ENCODE measurements at regions not wholly inside any gene's neighbourhood (a gene's known extent, or its start where the extent isn't known, plus 50 kb on each side); places are given as distances from the start of the nearest gene placed in this dataset.

GRCh38 chr11:123307276-123307675, 112.2 kb upstream of the CLMP start:
- no peaks in the 10 kb centered on the region for H3K27me3 Mint-ChIP-seq (ENCODE audit: low read depth)
- ATAC-seq (replicated peaks in 1 of 2) (no peak), DNase-seq (no peak)
- H3K36me3 Mint-ChIP-seq (ENCODE audit: insufficient read depth in 2 of 2): no peaks in the 10 kb centered on the region
- no peak overlapping the region for H3K4me3 Mint-ChIP-seq
- H3K27ac Mint-ChIP-seq: no peak overlapping the region
- no peaks in the 10 kb centered on the region for H3K9me3 Mint-ChIP-seq
- peaks cover 31% of the 10 kb centered on the region for H3K4me1 Mint-ChIP-seq (ENCODE audit: low read depth)

GRCh38 chr11:123306531-123306930, 111.5 kb upstream of the CLMP start:
- Mint-ChIP-seq H3K9me3 (no peaks in the 10 kb centered on the region), H3K36me3 (ENCODE audit: insufficient read depth in 2 of 2) (no peaks in the 10 kb centered on the region), H3K4me1 (ENCODE audit: low read depth) (peaks cover 36% of the 10 kb centered on the region), H3K27me3 (ENCODE audit: low read depth) (no peaks in the 10 kb centered on the region), H3K27ac (no peak overlapping the region), H3K4me3 (no peak overlapping the region)
- DNase-seq: no peak
- ATAC-seq (replicated peaks in 1 of 2): no peak

GRCh38 chr11:123305601-123306375, 110.7 kb upstream of the CLMP start:
- no peaks in the 10 kb centered on the region for H3K36me3 Mint-ChIP-seq (ENCODE audit: insufficient read depth in 2 of 2)
- no peak for ATAC-seq (replicated peaks in 1 of 2)
- no peak overlapping the region for H3K4me3 Mint-ChIP-seq
- no peaks in the 10 kb centered on the region for H3K9me3 Mint-ChIP-seq
- peak overlapping the region; percentile 17 for H3K27ac Mint-ChIP-seq
- peaks cover 44% of the 10 kb centered on the region for H3K4me1 Mint-ChIP-seq (ENCODE audit: low read depth)
- no peaks in the 10 kb centered on the region for H3K27me3 Mint-ChIP-seq (ENCODE audit: low read depth)
- DNase-seq: no peak

GRCh38 chr11:123304828-123305466, 109.9 kb upstream of the CLMP start:
- peaks cover 48% of the 10 kb centered on the region for H3K4me1 Mint-ChIP-seq (ENCODE audit: low read depth)
- no peaks in the 10 kb centered on the region for H3K36me3 Mint-ChIP-seq (ENCODE audit: insufficient read depth in 2 of 2)
- H3K9me3 Mint-ChIP-seq: no peaks in the 10 kb centered on the region
- no peak overlapping the region for H3K27ac Mint-ChIP-seq
- H3K27me3 Mint-ChIP-seq (ENCODE audit: low read depth): no peaks in the 10 kb centered on the region
- no peak overlapping the region for H3K4me3 Mint-ChIP-seq
- DNase-seq (no peak), ATAC-seq (replicated peaks in 1 of 2) (no peak)

- Mint-ChIP-seq H3K4me3 (peak overlapping the region; percentile 80 to 88), H3K27ac (no peak overlapping the region), H3K36me3 (ENCODE audit: insufficient read depth in 2 of 2) (no peaks in the 10 kb centered on the region), H3K4me1 (ENCODE audit: low read depth) (peaks cover 48% of the 10 kb centered on the region), H3K27me3 (ENCODE audit: low read depth) (no peaks in the 10 kb centered on the region), H3K9me3 (no peaks in the 10 kb centered on the region)
- no peak for ATAC-seq (replicated peaks in 1 of 2)
- DNase-seq: no peak
Observed at GRCh38 chr11:123303924-123304323, 108.9 kb upstream of the CLMP start.

GRCh38 chr11:123302751-123303195, 107.7 kb upstream of the CLMP start:
- Mint-ChIP-seq H3K9me3 (no peaks in the 10 kb centered on the region), H3K27me3 (ENCODE audit: low read depth) (peaks cover under 1% of the 10 kb centered on the region), H3K27ac (peak overlapping the region; percentile 64), H3K36me3 (ENCODE audit: insufficient read depth in 2 of 2) (no peaks in the 10 kb centered on the region), H3K4me1 (ENCODE audit: low read depth) (peaks cover 48% of the 10 kb centered on the region), H3K4me3 (peak overlapping the region; percentile 80 to 88)
- peak; percentile 67 to 81 for ATAC-seq (replicated peaks in 1 of 2)
- DNase-seq: peak; percentile 54 to 67

GRCh38 chr11:123301696-123302400, 106.8 kb upstream of the CLMP start:
- H3K9me3 Mint-ChIP-seq: no peaks in the 10 kb centered on the region
- no peaks in the 10 kb centered on the region for H3K36me3 Mint-ChIP-seq (ENCODE audit: insufficient read depth in 2 of 2)
- H3K27me3 Mint-ChIP-seq (ENCODE audit: low read depth): peaks cover 9% of the 10 kb centered on the region
- peak; percentile 84 to 89 for DNase-seq
- H3K4me3 Mint-ChIP-seq: peak overlapping the region; percentile 84 to 87
- H3K4me1 Mint-ChIP-seq (ENCODE audit: low read depth): peaks cover 48% of the 10 kb centered on the region
- H3K27ac Mint-ChIP-seq: peak overlapping the region; percentile 59
- peak; percentile 78 to 79 for ATAC-seq (replicated peaks in 1 of 2)

- DNase-seq (no peak), ATAC-seq (replicated peaks in 1 of 2) (no peak)
- H3K4me3 Mint-ChIP-seq: peak overlapping the region; percentile 63 to 87
- no peaks in the 10 kb centered on the region for H3K36me3 Mint-ChIP-seq (ENCODE audit: insufficient read depth in 2 of 2)
- no peak overlapping the region for H3K27ac Mint-ChIP-seq
- no peaks in the 10 kb centered on the region for H3K9me3 Mint-ChIP-seq
- peaks cover 48% of the 10 kb centered on the region for H3K4me1 Mint-ChIP-seq (ENCODE audit: low read depth)
- peaks cover 9% of the 10 kb centered on the region for H3K27me3 Mint-ChIP-seq (ENCODE audit: low read depth)
Observed at GRCh38 chr11:123301013-123301591, 106.1 kb upstream of the CLMP start.

GRCh38 chr11:123299721-123300120, 104.7 kb upstream of the CLMP start:
- H3K9me3 Mint-ChIP-seq: no peaks in the 10 kb centered on the region
- DNase-seq: no peak
- H3K27ac Mint-ChIP-seq: no peak overlapping the region
- H3K4me3 Mint-ChIP-seq: no peak overlapping the region
- no peaks in the 10 kb centered on the region for H3K36me3 Mint-ChIP-seq (ENCODE audit: insufficient read depth in 2 of 2)
- H3K27me3 Mint-ChIP-seq (ENCODE audit: low read depth): peaks cover 9% of the 10 kb centered on the region
- H3K4me1 Mint-ChIP-seq (ENCODE audit: low read depth): peaks cover 42% of the 10 kb centered on the region
- no peak for ATAC-seq (replicated peaks in 1 of 2)

GRCh38 chr11:123298488-123299447, 103.7 kb upstream of the CLMP start:
- peaks cover 9% of the 10 kb centered on the region for H3K27me3 Mint-ChIP-seq (ENCODE audit: low read depth)
- H3K27ac Mint-ChIP-seq: no peak overlapping the region
- H3K9me3 Mint-ChIP-seq: no peaks in the 10 kb centered on the region
- peaks cover 33% of the 10 kb centered on the region for H3K4me1 Mint-ChIP-seq (ENCODE audit: low read depth)
- ATAC-seq (replicated peaks in 1 of 2) (no peak), DNase-seq (no peak)
- H3K4me3 Mint-ChIP-seq: no peak overlapping the region
- no peaks in the 10 kb centered on the region for H3K36me3 Mint-ChIP-seq (ENCODE audit: insufficient read depth in 2 of 2)

GRCh38 chr11:123292647-123293046, 97.6 kb upstream of the CLMP start:
- Mint-ChIP-seq H3K4me3 (no peak overlapping the region), H3K27me3 (ENCODE audit: low read depth) (peaks cover 7% of the 10 kb centered on the region), H3K27ac (no peak overlapping the region), H3K4me1 (ENCODE audit: low read depth) (no peaks in the 10 kb centered on the region), H3K9me3 (no peaks in the 10 kb centered on the region), H3K36me3 (ENCODE audit: insufficient read depth in 2 of 2) (no peaks in the 10 kb centered on the region)
- ATAC-seq (replicated peaks in 1 of 2): no peak
- no peak for DNase-seq

GRCh38 chr11:123291201-123291869, 96.3 kb upstream of the CLMP start:
- no peak overlapping the region for H3K4me3 Mint-ChIP-seq
- no peak overlapping the region for H3K27ac Mint-ChIP-seq
- DNase-seq: no peak

More at GRCh38 chr11:123291201-123291869, 96.3 kb upstream of the CLMP start:
- ATAC-seq (replicated peaks in 1 of 2): no peak
- Mint-ChIP-seq H3K36me3 (ENCODE audit: insufficient read depth in 2 of 2) (no peaks in the 10 kb centered on the region), H3K27me3 (ENCODE audit: low read depth) (no peaks in the 10 kb centered on the region), H3K9me3 (no peaks in the 10 kb centered on the region), H3K4me1 (ENCODE audit: low read depth) (no peaks in the 10 kb centered on the region)
